DMS153 (cell line): ENCODE measurements at regions not wholly inside any gene's neighbourhood (a gene's known extent, or its start where the extent isn't known, plus 50 kb on each side); places are given as distances from the start of the nearest gene placed in this dataset.
"Not testable (repeated sequence)": the region's sequence is repeated elsewhere in the genome, so short reads cannot be mapped to it uniquely, and the experiment has no call there.

ENCODE experiments used
- DNase-seq: peaks from one replicate; lab custom pipeline; 2025; lab: John Stamatoyannopoulos, UW

GRCh38 chr22:27097933-27098332, 440.5 kb downstream of the MIAT start:
- no peak for DNase-seq

- no peak for DNase-seq
Measured at GRCh38 chr22:27099946-27100722, 442.7 kb downstream of the MIAT start.

DNA sequence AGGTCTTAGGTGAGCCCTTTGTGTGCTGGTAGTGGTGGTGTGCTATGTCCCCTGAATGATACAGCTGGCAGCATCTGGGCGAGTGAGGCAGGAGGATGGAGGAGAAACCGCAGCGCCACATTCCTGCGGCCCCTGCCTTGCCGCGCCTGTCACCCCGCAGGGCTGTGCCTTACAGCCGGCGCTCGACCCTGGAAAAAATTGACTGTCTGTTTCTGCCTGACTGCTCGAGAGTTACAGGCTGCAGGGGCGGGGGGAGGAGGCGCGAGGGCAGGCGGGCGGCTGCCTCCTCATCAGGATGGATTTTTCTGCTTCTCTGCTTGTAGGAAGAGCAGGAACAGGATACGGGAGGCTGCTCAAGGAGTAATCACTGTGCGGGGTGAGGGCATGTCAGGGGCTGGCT, 443.4 kb downstream of the MIAT start:
- DNase-seq, result no peak

- DNase-seq, result no peak
Measured at GRCh38 chr22:27101288-27101687, 443.9 kb downstream of the MIAT start.

DNA sequence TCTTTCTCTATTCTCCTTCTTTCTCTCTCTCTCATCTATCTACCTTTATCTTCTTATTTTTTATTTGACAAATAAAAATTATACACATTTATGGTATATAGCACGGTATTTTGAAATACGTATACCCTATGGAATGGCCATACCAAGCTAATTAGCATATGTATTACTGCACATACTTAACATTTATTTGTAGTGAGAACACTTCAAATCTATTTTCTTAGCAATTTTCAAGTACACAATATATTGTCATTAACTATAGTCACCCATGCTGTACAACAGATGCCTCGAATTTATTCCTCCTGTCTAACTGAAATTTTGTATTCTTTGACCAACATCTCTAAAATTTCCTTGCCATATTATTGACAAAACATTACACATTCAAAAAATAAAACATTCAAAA, 447.1 kb downstream of the MIAT start:
- no peak for DNase-seq

DNA sequence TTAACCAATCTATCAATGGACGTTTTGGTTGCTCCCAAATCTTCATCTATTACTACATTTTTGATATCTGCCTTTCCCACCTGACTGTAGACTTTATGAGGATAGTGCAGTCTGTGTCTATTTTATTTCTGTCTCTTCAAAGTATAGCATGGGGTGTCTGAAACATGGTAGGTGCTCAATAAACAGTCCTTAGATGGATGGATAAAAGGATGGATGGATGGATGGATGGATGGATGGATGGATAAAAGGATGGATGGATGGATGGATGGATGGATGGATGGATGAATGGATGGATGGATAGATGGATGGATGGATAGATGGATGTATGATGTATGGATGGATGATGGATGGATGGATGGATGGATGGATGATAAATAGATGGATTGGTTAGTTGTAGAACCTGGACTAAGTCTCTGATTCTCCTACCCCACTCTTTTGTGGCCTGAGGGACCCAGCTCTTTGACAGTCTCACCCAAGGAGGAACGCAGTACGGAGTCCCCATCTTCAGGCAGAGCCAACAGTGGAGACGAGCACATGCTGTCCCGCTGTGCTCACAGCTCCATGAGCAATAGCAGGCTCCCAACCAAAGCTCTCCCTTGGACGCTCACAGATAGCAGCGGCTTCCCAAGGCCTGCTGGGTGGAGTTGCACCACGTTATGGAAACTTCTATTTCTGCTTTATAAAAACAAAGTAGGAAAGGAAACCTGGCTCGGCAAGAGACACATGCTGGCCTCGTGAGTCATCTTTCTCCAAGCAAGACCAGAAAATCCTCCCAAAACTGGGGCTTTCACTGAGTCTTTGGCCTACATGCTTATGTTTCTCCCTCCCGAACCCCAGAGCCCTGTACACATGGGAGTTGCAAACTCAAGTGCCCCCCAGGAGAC, 448.0 kb downstream of the MIAT start:
- DNase-seq, result no peak

GRCh38 chr22:27106985-27107384, 449.6 kb downstream of the MIAT start:
- DNase-seq, result no peak

DNA sequence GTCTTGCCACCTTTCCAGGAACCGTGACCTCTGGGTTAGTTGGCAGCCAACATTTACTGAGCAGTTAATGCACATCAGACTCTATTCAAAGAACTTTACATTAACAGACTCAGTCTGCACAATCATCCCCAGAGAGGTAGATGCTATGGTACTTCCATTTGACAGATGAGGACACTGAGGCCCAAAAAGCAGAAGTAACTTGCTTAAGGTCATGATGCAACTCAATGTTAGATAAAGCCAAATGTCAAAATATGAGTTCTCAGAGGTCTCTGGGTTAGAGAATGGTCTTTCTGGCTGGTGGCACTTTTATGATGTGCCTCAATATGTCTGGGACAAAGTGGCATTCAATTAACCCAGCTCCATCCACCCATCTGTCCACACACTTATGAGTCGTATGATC, 450.0 kb downstream of the MIAT start:
- no peak for DNase-seq

- peak; percentile 91 for DNase-seq
Measured at GRCh38 chr22:27107824-27108223, 450.4 kb downstream of the MIAT start.

GRCh38 chr22:27108425-27109114, 451.2 kb downstream of the MIAT start:
- DNase-seq, result peak; percentile 30

GRCh38 chr22:27109406-27109805, 452.0 kb downstream of the MIAT start:
- not testable (repeated sequence) for DNase-seq

DNA sequence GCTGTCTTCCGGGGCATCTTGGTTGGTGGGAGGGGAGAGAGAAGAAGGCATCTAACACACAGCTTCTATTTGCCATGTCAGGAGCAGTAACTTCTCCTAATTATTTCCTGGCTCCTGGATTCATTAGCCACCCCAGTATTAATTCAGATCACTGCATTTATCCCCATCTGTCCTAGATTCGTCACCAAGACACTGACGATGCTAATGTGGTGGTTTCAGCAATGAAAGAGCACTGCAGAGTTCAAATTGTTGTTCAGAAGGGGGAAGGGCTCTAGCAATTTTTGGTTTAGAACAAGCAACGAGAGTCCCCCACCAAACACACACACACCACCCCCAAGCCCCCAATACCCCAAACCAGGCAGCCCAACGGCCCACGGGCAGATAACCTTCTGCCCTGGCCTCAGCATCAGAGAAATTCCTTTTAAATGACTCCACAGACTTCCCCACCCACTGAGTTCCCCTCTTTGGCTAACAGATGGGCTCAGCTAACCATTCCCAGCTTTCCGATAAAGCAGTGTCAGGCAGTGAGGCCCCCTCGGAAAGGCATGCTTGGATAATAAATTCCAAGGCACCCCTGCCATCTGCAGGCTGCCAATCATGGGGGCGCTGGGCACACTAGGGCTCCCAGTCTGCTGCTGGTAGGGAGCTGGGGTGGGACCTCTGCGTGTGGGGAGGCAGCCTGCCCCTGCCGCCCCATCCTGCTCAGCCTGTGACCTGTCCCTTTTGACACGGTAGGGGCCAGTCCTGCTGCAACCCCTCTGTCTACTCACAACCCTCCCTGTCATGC, 453.5 kb downstream of the MIAT start:
- no peak for DNase-seq

DNA sequence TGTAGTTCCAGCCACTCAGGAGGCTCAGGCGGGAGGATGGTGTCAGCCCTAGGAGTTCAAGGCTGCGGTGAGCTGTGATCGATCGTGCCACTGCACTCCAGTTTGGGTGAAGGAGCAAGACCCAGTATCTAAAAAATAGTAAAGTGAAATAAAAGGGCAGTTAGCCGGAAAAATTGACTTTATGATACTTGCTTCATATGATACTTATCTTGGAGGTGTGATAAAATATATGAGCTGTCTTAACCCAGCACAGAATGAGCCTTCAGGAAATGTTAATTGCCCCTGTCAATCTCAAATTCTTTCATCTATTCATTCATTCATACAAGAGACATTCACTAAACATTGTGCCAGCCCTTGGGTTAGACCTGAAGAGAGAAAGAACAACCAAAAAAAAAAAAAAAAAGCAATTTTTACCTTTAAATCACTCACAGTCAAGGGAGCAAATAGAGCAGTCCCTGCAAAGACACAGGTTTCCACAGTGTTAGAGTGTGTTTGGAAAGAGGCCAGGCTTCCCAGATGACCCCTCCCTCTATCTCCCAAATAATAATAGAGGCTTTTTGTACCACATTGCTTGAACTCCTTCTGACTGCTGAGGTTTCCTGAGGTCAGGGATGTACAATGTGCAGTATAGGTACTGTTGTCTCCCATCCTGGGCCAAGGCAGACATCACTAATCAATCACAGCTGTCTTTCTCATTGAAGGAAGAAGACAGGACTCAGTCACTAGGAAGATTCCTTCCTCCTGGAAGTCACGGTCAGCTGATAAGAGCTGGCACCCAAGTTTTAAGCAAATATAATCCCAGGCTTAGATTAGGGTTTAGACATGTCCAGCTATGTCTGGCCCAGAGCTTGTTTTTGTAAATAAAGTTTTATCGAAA, 454.6 kb downstream of the MIAT start:
- DNase-seq, result no peak

DNA sequence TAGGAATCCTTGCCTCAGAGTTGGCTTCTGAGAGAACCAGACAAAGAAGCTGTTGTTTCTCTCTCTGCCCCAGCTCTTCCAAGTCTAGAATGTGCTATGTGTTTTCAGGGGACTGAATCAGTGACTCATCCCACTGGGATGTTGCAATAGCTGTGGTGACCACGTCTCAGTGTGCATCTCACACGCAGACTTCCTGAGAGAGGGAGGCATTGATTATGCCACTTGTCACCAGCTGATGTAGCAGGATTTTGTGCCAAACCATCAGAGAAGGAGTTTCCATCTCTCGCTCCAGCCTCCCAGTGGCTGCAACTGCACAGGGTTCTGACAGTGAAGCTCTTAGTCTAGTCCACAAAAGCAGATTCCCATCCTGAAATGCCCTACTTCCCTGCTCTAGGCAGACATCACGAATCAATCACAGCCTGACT, 455.8 kb downstream of the MIAT start:
- DNase-seq, result peak; percentile 16

- DNase-seq, result no peak
Measured at GRCh38 chr22:27113641-27114040, 456.3 kb downstream of the MIAT start.

DNA sequence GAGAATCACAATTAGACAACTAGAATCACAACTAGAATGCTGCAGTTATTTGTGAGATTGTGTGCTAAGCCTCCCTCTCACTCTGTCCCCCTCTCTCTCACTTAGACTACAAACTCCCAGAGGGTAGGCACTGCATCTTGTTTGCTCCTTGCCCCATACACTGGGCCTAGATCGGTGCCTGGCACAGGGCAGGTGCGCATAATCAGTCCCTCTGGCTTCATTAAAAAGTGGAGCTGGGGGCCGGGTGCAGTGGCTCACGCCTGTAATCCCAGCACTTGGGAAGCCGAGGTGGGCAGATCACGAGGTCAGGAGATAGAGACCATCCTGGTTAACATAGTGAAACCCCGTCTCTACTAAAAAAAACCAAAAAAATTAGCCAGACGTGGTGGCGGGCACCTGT, 456.8 kb downstream of the MIAT start:
- no peak for DNase-seq

- DNase-seq, result no peak
Measured at GRCh38 chr22:27115410-27115809, 458.0 kb downstream of the MIAT start.

DNA sequence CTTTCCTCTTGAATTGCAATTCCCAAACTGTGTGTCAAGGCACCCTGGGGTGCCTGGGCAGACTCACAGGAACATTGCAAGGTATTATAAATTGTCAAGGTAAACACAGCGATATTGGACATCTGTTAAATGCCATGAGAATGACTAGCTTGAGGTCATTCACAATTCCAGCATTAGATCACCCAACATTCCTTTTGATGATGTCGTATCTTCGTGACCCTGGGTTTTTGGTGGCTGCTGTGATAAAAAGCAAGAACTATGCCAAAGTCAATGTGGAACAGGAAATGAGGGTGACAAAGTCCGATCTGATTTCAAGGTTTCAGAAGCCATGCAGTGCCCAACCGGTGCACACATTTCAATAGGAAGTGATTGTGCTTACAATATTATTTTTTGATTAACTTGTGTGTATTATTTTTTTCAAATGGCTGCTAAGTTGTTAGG, 458.4 kb downstream of the MIAT start:
- no peak for DNase-seq

DNA sequence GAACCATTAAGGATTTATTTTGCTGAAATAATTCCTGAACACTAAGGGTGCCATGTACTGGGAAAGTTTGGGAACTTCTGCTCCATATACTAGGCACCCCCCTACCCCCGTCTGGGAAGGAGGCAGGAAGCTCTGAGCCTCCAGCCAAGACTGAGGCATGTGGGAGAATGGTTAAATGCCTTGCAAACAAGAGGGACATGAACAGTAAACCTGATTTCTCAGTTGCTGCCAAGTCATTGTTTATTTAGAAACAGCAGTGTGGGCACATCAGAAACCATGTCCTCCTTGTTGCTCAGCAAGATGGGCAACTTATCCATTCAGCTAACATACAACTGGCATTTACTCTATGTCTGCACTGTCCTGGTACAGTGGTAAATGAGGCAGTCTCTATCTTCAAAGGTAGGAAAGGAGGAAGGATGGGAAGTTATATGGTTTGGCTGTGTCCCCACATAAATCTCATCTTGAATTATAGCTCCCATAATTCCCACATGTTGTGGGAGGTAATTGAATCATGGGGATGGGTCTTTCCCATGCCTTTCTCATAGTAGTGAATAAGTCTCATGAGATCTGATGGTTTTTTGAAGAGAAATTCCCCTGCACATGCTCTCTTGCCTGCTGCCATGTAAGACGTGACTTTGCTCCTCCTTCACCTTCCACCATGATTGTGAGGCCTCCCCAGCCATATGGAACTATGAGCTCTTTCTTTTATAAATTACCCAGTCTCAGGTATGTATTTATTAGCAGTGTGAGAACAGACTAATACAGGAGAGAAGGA, 459.1 kb downstream of the MIAT start:
- peak; percentile 58 for DNase-seq

DNA sequence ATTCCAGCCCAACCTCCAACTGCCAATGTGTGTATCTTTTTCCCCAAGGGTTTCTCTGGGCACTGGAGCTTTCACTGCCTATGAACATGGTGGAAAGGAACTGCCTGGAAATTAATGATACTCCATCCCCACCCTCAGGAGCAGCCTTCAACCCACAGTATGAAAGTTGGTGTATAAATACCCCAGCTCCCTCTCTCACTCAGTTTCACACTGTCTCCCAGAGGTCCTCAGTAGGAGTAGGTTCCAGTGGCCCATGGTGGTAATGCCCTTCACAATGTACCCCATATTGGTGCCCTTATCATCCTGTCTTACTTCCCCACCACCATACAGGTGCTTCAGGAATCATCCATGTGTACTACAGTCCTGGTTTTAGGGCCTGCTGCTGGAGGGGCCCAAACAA, 462.6 kb downstream of the MIAT start:
- DNase-seq, result no peak
